ENCODE measurements at regions not wholly inside any gene's neighbourhood (a gene's known extent, or its start where the extent isn't known, plus 50 kb on each side); places are given as distances from the start of the nearest gene placed in this dataset.
"Not testable (repeated sequence)": the region's sequence is repeated elsewhere in the genome, so short reads cannot be mapped to it uniquely, and the experiment has no call there.

DNA sequence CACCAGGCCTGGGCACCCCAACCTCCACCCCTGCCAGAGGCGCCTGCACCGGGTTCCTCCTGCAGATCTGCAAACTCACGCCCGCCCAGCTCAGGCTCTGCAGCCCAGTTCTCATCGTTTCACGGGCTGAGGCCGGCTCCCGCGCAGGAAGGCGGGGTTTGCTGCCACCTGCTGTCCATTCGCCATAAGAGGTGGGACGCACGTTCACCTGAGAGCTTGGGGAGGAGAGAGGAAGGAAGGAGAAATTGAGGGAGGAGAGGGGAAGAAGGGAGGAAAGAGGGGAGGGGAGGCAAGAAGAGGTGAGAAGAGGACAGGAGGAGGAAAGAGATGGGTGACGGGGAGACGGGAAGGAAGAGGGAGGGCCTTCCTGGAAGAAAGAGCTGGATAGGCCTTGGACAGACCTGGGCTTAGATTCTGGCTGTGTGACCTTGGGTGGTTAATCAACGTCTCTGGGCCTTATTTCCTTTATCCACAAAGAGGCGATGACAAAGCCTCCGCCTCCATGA lies 114.5 kb downstream of the ADRA2C start:
- TF ChIP-seq, protein P1, sequence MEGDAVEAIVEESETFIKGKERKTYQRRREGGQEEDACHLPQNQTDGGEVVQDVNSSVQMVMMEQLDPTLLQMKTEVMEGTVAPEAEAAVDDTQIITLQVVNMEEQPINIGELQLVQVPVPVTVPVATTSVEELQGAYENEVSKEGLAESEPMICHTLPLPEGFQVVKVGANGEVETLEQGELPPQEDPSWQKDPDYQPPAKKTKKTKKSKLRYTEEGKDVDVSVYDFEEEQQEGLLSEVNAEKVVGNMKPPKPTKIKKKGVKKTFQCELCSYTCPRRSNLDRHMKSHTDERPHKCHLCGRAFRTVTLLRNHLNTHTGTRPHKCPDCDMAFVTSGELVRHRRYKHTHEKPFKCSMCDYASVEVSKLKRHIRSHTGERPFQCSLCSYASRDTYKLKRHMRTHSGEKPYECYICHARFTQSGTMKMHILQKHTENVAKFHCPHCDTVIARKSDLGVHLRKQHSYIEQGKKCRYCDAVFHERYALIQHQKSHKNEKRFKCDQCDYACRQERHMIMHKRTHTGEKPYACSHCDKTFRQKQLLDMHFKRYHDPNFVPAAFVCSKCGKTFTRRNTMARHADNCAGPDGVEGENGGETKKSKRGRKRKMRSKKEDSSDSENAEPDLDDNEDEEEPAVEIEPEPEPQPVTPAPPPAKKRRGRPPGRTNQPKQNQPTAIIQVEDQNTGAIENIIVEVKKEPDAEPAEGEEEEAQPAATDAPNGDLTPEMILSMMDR (conservative IDR thresholded peaks at IDR 0.05; ENCODE audit: low read depth, low read length), result peak; percentile 32; the same call in 1 of the 2 replicates
- Histone ChIP-seq H3K4me2 (no peak overlapping the region), H3K9ac (no peak overlapping the region), H2AFZ (ENCODE audit: low read depth) (no peak overlapping the region), H3K36me3 (ENCODE audit: insufficient read depth) (no peaks in the 10 kb centered on the region), H3K4me3 (IDR thresholded peaks at IDR 0.05; ENCODE audit: insufficient read depth, low read depth, low read length) (no peak overlapping the region), H3K27me3 (ENCODE audit: insufficient read depth, low read depth) (peaks cover 27% of the 10 kb centered on the region; the same call in 1 of the 2 replicates), H3K27ac (no peak overlapping the region), H3K4me1 (ENCODE audit: low read depth, poor library complexity, severe bottlenecking) (no peaks in the 10 kb centered on the region), H4K20me1 (ENCODE audit: insufficient read depth) (no peaks in the 10 kb centered on the region), H3K79me2 (ENCODE audit: insufficient read depth, low read depth) (no peaks in the 10 kb centered on the region)

DNA sequence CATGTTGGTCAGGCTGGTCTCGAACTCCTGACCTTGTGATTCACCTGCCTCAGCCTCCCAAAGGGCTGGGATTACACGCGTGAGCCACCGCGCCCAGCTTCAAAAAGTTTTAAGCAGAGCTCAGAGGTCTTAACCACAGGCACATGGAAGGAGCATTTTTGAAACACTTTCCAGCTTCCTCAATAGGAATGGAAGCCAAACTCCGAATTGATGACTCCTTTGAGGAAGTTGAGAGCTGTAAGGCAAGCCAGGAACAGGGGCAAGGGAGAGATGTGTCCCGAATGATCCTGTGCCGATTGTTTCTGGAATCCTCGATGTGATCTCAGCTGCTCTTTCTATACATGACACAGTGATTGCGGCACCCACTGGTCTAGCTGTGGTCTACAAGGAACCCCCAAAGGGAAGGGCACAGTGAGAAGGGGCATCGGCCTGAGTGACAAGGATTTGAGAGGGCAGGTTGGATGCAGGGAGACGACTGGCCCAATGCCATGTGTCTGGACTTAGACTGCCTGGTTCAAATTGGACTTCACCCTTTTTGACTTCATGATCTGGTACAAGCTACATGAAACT lies 116.2 kb downstream of the ADRA2C start:
- H3K4me2 ChIP-seq; H3K36me3 ChIP-seq (ENCODE audit: insufficient read depth); H3K4me1 ChIP-seq (ENCODE audit: low read depth, poor library complexity, severe bottlenecking); H3K27ac ChIP-seq; H2AFZ ChIP-seq (ENCODE audit: low read depth); H3K79me2 ChIP-seq (ENCODE audit: insufficient read depth, low read depth); H3K4me3 ChIP-seq (IDR thresholded peaks at IDR 0.05; ENCODE audit: insufficient read depth, low read depth, low read length); H4K20me1 ChIP-seq (ENCODE audit: insufficient read depth); H3K9ac ChIP-seq: not testable (repeated sequence)
- peaks cover 25% of the 10 kb centered on the region; the same call in 1 of the 2 replicates for H3K27me3 ChIP-seq (ENCODE audit: insufficient read depth, low read depth)

DNA sequence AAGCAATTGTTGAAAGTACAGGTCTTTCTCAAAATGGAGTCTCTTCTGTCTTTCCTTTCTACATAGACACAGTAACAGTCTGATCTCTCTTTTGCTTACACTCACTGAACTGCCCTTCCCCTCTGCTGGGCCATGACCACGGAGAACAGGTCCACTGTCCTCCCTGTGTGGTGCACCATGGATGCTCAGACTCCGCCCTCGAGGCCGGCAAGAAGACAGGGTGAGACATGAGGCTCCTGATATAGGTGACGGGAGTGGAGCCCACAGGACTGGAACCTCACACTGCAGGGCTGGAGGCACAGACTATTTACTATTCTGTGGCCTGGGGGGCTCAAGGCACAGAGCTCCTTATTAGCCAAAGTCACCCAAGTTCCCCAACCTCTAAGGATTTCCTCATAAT lies 118.1 kb downstream of the ADRA2C start:
- not testable (repeated sequence) for H3K4me1 ChIP-seq (ENCODE audit: low read depth, poor library complexity, severe bottlenecking); H3K4me2 ChIP-seq
- peaks cover 13% of the 10 kb centered on the region; the same call in 1 of the 2 replicates for H3K27me3 ChIP-seq (ENCODE audit: insufficient read depth, low read depth)

DNA sequence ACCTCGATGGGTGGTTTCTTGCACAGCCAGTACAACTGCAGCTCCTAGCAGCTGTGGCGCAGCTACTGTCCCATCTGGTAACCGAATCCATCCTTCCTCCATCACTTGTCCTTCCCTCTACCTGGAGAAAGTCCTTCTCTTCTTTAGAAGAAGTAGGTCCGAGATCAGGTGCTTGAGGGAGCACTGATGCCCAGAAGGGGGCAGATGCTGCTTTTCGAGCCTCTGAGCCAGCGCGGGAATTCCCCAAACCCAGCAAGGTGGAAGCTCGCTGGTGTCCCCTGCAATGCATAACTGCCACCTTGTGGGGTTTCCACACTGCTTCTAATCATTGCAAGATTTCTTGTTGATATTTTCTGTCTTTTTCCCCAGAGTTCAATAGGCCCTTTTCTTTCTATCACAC lies 127.4 kb downstream of the ADRA2C start:
- H3K4me2 ChIP-seq; H3K79me2 ChIP-seq (ENCODE audit: insufficient read depth, low read depth); H3K27ac ChIP-seq; H2AFZ ChIP-seq (ENCODE audit: low read depth); H3K27me3 ChIP-seq (ENCODE audit: insufficient read depth, low read depth); H3K36me3 ChIP-seq (ENCODE audit: insufficient read depth); H3K4me1 ChIP-seq (ENCODE audit: low read depth, poor library complexity, severe bottlenecking); H4K20me1 ChIP-seq (ENCODE audit: insufficient read depth); H3K9ac ChIP-seq; H3K4me3 ChIP-seq (IDR thresholded peaks at IDR 0.05; ENCODE audit: insufficient read depth, low read depth, low read length): not testable (repeated sequence)

More for the DNA sequence above, 118.1 kb downstream of the ADRA2C start:
- H4K20me1 ChIP-seq (ENCODE audit: insufficient read depth); H3K9ac ChIP-seq; H3K36me3 ChIP-seq (ENCODE audit: insufficient read depth); H3K4me3 ChIP-seq (IDR thresholded peaks at IDR 0.05; ENCODE audit: insufficient read depth, low read depth, low read length); H2AFZ ChIP-seq (ENCODE audit: low read depth); H3K79me2 ChIP-seq (ENCODE audit: insufficient read depth, low read depth); H3K27ac ChIP-seq: not testable (repeated sequence)

DNA sequence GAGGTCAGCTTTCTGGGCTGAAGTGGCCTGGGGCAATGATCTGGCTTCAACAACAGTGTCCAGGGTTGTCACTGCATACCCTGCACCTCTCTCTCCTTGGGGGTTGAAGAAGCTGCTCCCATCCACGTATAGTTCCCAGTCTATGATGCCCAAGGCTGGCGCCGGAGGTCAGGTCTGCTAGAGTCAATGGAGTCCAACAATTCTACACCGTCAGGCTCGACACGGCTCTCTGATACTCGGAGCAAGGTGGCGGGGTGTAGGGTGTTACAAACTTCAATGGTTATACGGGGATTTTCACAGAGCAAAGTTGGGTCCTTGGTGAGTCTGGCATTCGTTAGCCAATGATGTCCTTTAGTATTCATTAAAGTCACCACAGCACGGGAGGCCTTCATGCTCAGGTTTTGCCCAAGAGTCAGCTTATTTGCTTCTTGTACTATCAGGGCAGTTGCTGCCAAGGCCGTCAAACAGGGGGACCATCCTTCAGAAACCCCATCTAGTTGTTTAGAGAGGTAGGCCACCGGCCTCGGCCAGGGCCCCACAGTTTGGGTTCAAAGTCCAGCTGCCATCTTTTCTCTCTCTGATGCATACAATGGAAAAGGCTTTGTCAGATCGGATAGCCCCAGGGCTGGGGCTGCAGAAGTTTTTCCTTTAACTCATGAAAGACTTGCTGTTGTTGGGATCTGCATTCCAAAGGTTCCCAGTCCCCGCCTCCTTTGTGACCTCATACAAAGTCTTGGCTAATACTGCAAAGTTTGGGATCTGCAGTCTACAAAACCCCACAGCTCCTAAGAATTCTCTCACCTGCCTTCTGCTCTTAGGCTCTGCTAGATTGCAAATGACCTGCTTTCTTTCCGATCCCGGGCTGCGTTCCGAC lies 128.1 kb downstream of the ADRA2C start:
- not testable (repeated sequence) for H3K27me3 ChIP-seq (ENCODE audit: insufficient read depth, low read depth); H3K27ac ChIP-seq; H3K4me1 ChIP-seq (ENCODE audit: low read depth, poor library complexity, severe bottlenecking); H3K9ac ChIP-seq; H3K4me3 ChIP-seq (IDR thresholded peaks at IDR 0.05; ENCODE audit: insufficient read depth, low read depth, low read length); H3K4me2 ChIP-seq; H4K20me1 ChIP-seq (ENCODE audit: insufficient read depth); H2AFZ ChIP-seq (ENCODE audit: low read depth); H3K36me3 ChIP-seq (ENCODE audit: insufficient read depth); H3K79me2 ChIP-seq (ENCODE audit: insufficient read depth, low read depth)

DNA sequence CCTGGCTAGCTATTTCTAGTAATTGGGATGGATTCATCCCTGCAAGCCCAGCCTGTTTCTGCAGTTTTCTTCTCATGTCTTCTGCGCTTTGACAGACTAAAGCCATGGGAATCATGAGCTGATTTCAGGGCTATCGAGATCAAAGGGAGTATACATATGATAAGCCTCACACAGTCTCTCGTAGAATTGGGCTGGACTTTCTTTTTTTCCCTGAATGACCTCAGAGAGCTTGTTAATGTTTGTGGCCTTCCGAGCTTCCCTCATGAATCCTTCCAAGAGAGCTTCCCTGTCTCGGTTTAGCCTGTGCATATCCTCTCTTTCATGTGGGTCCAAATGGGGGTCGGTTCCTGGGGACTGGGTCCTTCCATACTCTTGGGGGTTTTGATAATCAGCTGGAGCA lies 130.3 kb downstream of the ADRA2C start:
- no peak overlapping the region for H3K9ac ChIP-seq
- no peaks in the 10 kb centered on the region for H4K20me1 ChIP-seq (ENCODE audit: insufficient read depth)
- no peak overlapping the region for H2AFZ ChIP-seq (ENCODE audit: low read depth)
- no peaks in the 10 kb centered on the region for H3K36me3 ChIP-seq (ENCODE audit: insufficient read depth)
- no peak overlapping the region for H3K4me2 ChIP-seq
- no peaks in the 10 kb centered on the region for H3K27me3 ChIP-seq (ENCODE audit: insufficient read depth, low read depth)
- H3K4me1 ChIP-seq (ENCODE audit: low read depth, poor library complexity, severe bottlenecking), result no peaks in the 10 kb centered on the region
- TF ChIP-seq, protein P1 (conservative IDR thresholded peaks at IDR 0.05; ENCODE audit: low read depth, low read length), result no peak
- no peak overlapping the region for H3K27ac ChIP-seq
- H3K4me3 ChIP-seq (IDR thresholded peaks at IDR 0.05; ENCODE audit: insufficient read depth, low read depth, low read length), result no peak overlapping the region
- no peaks in the 10 kb centered on the region for H3K79me2 ChIP-seq (ENCODE audit: insufficient read depth, low read depth)

DNA sequence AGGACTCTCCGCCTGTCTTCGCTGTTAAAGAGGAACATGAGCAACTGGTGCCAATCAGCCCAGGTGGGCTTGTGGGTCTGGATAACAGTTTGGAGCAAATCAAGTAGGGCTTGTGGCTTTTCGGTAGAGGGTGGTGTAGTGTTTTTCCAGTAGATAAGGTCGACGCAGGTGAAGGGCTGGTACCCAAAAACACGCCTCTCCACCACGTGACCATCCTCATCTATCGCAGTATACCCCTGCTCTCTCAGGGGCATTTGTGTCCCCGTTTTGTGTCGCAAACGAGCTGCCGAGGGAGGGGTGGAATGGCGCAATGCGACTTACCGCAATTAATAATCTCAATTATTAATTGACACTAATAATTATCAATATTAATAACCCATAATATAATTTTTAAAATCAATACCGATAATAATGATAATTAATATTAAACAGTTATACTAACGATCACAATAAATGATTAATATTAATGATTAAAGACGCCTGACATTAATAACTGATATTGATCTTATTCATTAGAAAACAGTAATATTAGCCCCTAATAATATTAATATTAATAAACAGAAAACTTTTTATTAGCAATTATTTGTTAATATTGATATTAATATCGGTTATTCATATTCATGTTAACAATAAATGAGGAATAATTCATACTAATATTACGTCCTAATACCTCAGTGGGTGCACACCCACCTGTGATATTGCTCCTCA lies 130.8 kb downstream of the ADRA2C start:
- not testable (repeated sequence) for H3K27ac ChIP-seq; H3K9ac ChIP-seq; H3K36me3 ChIP-seq (ENCODE audit: insufficient read depth); H3K4me1 ChIP-seq (ENCODE audit: low read depth, poor library complexity, severe bottlenecking); H4K20me1 ChIP-seq (ENCODE audit: insufficient read depth); H3K27me3 ChIP-seq (ENCODE audit: insufficient read depth, low read depth); H2AFZ ChIP-seq (ENCODE audit: low read depth); H3K79me2 ChIP-seq (ENCODE audit: insufficient read depth, low read depth); H3K4me3 ChIP-seq (IDR thresholded peaks at IDR 0.05; ENCODE audit: insufficient read depth, low read depth, low read length); H3K4me2 ChIP-seq

All from KMS-11 (cell line).